ENCODE measurements at regions not wholly inside any gene's neighbourhood (a gene's known extent, or its start where the extent isn't known, plus 50 kb on each side); places are given as distances from the start of the nearest gene placed in this dataset.

DNA sequence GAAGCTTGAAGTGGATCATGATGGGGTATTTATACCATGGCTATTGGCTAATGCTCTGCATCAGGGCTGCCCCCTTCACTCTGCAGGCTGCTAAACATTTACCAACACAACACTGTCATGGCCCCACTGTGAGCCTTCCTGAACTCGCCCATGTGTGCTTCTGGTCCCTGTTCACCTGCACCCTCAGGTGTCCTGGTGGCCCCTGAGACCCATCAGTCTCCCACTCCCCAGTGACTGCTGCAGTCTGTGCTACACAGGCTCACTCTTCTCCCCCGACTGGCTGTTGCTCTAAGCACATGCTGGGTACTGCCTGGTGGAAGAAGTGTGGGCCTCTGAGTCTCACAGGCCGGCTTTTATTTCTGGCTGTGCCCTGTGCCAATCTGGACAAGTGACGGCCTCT lies 183.0 kb upstream of the HS6ST1 start:
- Histone ChIP-seq H3K4me3 (ENCODE audit: low read depth, low read length, poor library complexity, severe bottlenecking) (no peak overlapping the region), H3K36me3 (ENCODE audit: insufficient read depth, low read length, poor library complexity, severe bottlenecking) (no peaks in the 10 kb centered on the region), H3K9me3 (ENCODE audit: low read depth, low read length, poor library complexity, severe bottlenecking) (no peaks in the 10 kb centered on the region), H3K4me1 (ENCODE audit: insufficient read depth, low read length, poor library complexity, severe bottlenecking) (no peaks in the 10 kb centered on the region), H3K27ac (ENCODE audit: low read depth, low read length, poor library complexity, severe bottlenecking) (no peak overlapping the region), H3K27me3 (replicated peaks; ENCODE audit: insufficient read depth, low read depth, low read length, poor library complexity) (no peaks in the 10 kb centered on the region)
- TF ChIP-seq, protein P1, sequence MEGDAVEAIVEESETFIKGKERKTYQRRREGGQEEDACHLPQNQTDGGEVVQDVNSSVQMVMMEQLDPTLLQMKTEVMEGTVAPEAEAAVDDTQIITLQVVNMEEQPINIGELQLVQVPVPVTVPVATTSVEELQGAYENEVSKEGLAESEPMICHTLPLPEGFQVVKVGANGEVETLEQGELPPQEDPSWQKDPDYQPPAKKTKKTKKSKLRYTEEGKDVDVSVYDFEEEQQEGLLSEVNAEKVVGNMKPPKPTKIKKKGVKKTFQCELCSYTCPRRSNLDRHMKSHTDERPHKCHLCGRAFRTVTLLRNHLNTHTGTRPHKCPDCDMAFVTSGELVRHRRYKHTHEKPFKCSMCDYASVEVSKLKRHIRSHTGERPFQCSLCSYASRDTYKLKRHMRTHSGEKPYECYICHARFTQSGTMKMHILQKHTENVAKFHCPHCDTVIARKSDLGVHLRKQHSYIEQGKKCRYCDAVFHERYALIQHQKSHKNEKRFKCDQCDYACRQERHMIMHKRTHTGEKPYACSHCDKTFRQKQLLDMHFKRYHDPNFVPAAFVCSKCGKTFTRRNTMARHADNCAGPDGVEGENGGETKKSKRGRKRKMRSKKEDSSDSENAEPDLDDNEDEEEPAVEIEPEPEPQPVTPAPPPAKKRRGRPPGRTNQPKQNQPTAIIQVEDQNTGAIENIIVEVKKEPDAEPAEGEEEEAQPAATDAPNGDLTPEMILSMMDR (conservative IDR thresholded peaks at IDR 0.05; ENCODE audit: low read depth, low read length), result no peak
- no peak for TF ChIP-seq EZH2 (IDR thresholded peaks at IDR 0.05; ENCODE audit: borderline replicate concordance, low read depth, low read length, poor library complexity, severe bottlenecking)
- intact Hi-C loops (cut with micrococcal nuclease; ENCODE audit: unreplicated experiment), result no loop called here
- POLR2A ChIA-PET (ENCODE audit: low non-redundant PET), result no interaction called here
- no peak for DNase-seq (ENCODE audit: low spot score)
- CTCF ChIA-PET, result no interaction called here
- no TSS peak for BruUV-seq (replicated peaks)

GRCh38 chr2:128502200-128502599 lies 183.5 kb upstream of the HS6ST1 start:
- BruUV-seq (replicated peaks), result no TSS peak
- DNase-seq (ENCODE audit: low spot score), result no peak
- Histone ChIP-seq H3K36me3 (ENCODE audit: insufficient read depth, low read length, poor library complexity, severe bottlenecking) (no peaks in the 10 kb centered on the region), H3K4me1 (ENCODE audit: insufficient read depth, low read length, poor library complexity, severe bottlenecking) (no peaks in the 10 kb centered on the region), H3K27ac (ENCODE audit: low read depth, low read length, poor library complexity, severe bottlenecking) (no peak overlapping the region), H3K27me3 (replicated peaks; ENCODE audit: insufficient read depth, low read depth, low read length, poor library complexity) (no peaks in the 10 kb centered on the region), H3K4me3 (ENCODE audit: low read depth, low read length, poor library complexity, severe bottlenecking) (no peak overlapping the region), H3K9me3 (ENCODE audit: low read depth, low read length, poor library complexity, severe bottlenecking) (no peaks in the 10 kb centered on the region)
- intact Hi-C loops (cut with micrococcal nuclease; ENCODE audit: unreplicated experiment), result no loop called here
- TF ChIP-seq, protein P1 (conservative IDR thresholded peaks at IDR 0.05; ENCODE audit: low read depth, low read length), result no peak
- TF ChIP-seq EZH2 (IDR thresholded peaks at IDR 0.05; ENCODE audit: borderline replicate concordance, low read depth, low read length, poor library complexity, severe bottlenecking), result no peak
- ChIA-PET POLR2A (ENCODE audit: low non-redundant PET) (no interaction called here), CTCF (no interaction called here)

DNA sequence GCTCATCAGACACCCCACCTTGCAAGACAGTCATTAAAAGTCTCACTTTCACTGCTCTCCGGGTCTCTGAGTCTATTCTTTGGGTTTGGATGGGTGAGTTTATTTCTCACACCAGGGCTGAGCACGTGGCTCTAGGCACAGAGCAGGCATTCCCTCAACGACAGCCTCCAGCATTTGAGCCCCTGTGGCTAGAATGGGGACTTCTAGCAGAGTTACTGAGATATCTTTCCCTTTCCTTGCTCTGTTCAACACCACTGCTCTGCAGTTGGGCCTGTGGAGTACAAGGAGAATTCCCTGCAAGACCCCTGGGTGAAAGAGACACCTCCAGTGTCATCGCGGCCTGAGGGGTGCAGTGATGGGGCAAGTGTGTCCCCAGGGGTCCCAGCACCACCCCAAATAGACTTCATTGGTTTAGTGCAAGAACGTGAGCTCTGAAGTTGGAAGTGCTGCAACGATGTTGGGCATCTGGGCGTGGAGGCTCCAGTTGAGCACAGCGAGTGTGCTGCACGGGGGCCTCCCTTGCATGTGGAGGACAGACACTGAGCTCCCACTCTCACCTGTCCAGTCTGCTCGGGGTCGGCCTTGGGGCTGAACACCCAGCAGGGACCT lies 184.1 kb upstream of the HS6ST1 start:
- Histone ChIP-seq H3K9me3 (ENCODE audit: low read depth, low read length, poor library complexity, severe bottlenecking) (no peaks in the 10 kb centered on the region), H3K4me3 (ENCODE audit: low read depth, low read length, poor library complexity, severe bottlenecking) (no peak overlapping the region), H3K36me3 (ENCODE audit: insufficient read depth, low read length, poor library complexity, severe bottlenecking) (no peaks in the 10 kb centered on the region), H3K4me1 (ENCODE audit: insufficient read depth, low read length, poor library complexity, severe bottlenecking) (no peaks in the 10 kb centered on the region), H3K27ac (ENCODE audit: low read depth, low read length, poor library complexity, severe bottlenecking) (no peak overlapping the region), H3K27me3 (replicated peaks; ENCODE audit: insufficient read depth, low read depth, low read length, poor library complexity) (no peaks in the 10 kb centered on the region)
- BruUV-seq (replicated peaks), result no TSS peak
- POLR2A ChIA-PET (ENCODE audit: low non-redundant PET), result no interaction called here
- DNase-seq (ENCODE audit: low spot score), result no peak
- intact Hi-C loops (cut with micrococcal nuclease; ENCODE audit: unreplicated experiment), result no loop called here
- CTCF ChIA-PET, result no interaction called here
- TF ChIP-seq, protein P1 (conservative IDR thresholded peaks at IDR 0.05; ENCODE audit: low read depth, low read length), result no peak
- TF ChIP-seq EZH2 (IDR thresholded peaks at IDR 0.05; ENCODE audit: borderline replicate concordance, low read depth, low read length, poor library complexity, severe bottlenecking), result no peak

Data from A673 (cell line).